ENCODE measurements at regions not wholly inside any gene's neighbourhood (a gene's known extent, or its start where the extent isn't known, plus 50 kb on each side); places are given as distances from the start of the nearest gene placed in this dataset.

- no peak for TF ChIP-seq GATA2 (IDR thresholded peaks at IDR 0.05; ENCODE audit: low read depth, low read length)
- no peak for TF ChIP-seq GATA3 (IDR thresholded peaks at IDR 0.05; ENCODE audit: low read depth, low read length)
These were observed 1090.0 kb downstream of the BCL11A start for GRCh38 chr2:59463426-59463825.
